H1 (cell line): ENCODE measurements at regions not wholly inside any gene's neighbourhood (a gene's known extent, or its start where the extent isn't known, plus 50 kb on each side); places are given as distances from the start of the nearest gene placed in this dataset.

Experiments used
- RFX5 ChIP-seq: IDR thresholded peaks from 2 replicates; pipeline ENCODE4 v1.6.1; 2011; ENCODE audit warnings: low read depth, low read length, improper control_type of control experiment, borderline replicate concordance
- TEAD4 ChIP-seq: IDR thresholded peaks from 2 replicates; pipeline ENCODE4 v1.6.1; 2012; ENCODE audit warnings: low read depth, low read length, inconsistent platforms, mixed read lengths

GRCh38 chr3:154931484-154931883, 148.6 kb upstream of the MME start (continued):
- no peak for TF ChIP-seq RFX5
- TF ChIP-seq TEAD4 = no peak
